ENCODE measurements at regions not wholly inside any gene's neighbourhood (a gene's known extent, or its start where the extent isn't known, plus 50 kb on each side); places are given as distances from the start of the nearest gene placed in this dataset.
A peak's percentile ranks its signal among the peaks of the same experiment; 100 is the strongest.
"Not testable (repeated sequence)": the region's sequence is repeated elsewhere in the genome, so short reads cannot be mapped to it uniquely, and the experiment has no call there.

GRCh38 chr14:22184157-22184829, 404.7 kb downstream of the DAD1 start:
- no peak for DNase-seq (ENCODE audit: low read depth, low spot score)
- peak overlapping the region; percentile 32 for H3K27ac ChIP-seq

DNA sequence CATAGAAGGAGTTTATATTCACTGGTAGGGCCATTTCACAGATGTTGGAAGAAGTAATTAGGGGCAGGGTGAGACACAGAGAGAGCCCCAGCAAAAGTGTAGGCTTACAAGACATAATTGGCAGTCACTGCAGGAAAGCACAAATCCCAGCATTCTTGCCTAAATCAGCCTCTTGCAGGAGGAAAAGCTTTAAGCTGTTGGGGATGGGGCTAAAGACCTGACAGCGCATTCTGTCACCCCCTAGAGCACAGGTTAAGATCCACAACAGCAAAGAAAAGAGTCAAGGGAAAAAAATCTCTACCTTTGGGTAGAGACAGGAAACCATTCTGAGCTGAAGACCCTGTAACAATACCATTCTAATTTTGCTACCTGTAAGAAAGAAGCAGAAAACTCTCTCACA, 409.0 kb downstream of the DAD1 start:
- no peak for DNase-seq (ENCODE audit: low read depth, low spot score)
- H3K27ac ChIP-seq: no peak overlapping the region

DNA sequence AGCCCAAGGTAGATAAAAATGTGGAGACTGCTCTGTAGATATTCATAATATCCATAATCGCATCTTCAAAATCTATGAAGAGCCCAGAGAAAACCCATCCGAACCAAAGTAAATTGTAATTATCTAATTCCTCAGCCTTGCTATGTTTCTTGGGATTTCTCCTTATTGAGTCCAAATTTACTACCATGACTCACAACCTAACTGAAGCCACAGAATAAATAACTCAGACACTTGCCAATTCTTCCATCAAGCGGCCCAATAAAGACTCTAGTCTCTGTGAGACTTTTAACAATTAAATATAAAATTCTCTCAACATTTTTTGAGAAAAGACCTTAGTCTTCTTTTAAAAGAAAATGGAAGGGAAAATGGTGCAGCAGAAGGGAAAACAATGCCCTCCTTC, 409.8 kb downstream of the DAD1 start:
- no peak overlapping the region for H3K27ac ChIP-seq
- DNase-seq (ENCODE audit: low read depth, low spot score): no peak

DNA sequence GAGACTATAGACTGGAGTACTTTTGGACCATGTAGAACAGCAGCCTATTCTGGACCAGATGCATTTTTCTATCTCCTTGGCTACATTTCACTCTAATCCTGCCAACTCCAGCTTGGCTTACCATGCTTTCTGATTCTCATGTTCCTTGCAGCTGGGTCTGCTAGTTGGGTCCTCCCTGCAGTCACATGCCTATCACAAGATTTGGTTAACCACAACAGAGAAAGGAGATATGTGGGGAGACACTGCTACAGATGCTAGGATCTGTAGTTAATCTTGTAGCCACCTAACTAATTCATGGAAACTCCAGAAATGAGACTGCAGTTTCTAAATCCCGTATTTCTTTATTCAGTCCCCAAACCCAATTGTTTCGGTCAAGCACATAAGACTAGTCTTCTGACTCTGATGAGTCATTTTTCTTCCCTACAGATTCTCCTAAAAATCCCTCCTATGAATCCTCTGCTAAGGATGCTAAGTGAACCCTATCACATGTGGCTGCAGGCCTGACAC, 410.6 kb downstream of the DAD1 start:
- H3K27ac ChIP-seq: no peak overlapping the region
- no peak for DNase-seq (ENCODE audit: low read depth, low spot score)

DNA sequence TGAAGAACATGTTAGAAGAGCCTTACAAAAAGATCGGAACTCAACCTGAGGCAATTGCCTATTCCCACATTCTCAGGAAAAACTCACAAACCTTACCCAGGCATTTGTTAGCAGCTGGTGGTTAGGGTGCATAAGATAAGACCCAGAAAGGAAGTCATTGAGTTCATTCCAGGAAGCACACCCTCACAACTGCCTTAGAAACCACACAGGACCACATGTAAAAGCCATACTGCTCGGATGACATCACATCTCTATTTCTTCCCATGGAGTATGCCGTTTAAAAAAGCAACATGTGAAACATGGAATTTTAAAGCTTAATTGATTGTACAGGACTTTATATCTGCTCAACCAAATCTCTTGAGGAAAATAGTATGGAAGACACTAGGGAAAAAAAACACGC, 411.2 kb downstream of the DAD1 start:
- no peak overlapping the region for H3K27ac ChIP-seq
- DNase-seq (ENCODE audit: low read depth, low spot score): no peak

GRCh38 chr14:22176957-22177356, 412.1 kb downstream of the DAD1 start:
- no peak for DNase-seq (ENCODE audit: low read depth, low spot score)
- no peak overlapping the region for H3K27ac ChIP-seq

DNA sequence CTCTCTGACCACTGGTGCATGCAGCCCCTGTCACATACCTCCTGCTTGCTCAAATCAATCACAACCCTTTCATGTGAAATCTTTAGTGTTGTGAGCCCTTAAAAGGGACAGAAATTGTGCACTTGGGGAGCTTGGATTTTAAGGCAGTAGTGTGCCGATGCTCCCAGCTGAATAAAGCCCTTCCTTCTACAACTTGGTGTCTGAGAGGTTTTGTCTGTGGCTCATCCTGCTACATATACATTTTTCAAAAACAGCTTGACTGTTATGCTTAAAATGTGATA, 413.8 kb downstream of the DAD1 start:
- not testable (repeated sequence) for DNase-seq (ENCODE audit: low read depth, low spot score)

GRCh38 chr14:22174412-22175277, 414.4 kb downstream of the DAD1 start:
- H3K27ac ChIP-seq: peak overlapping the region; percentile 60
- no peak for DNase-seq (ENCODE audit: low read depth, low spot score)

More for the DNA sequence above, 413.8 kb downstream of the DAD1 start:
- H3K27ac ChIP-seq: peak overlapping the region; percentile 60

GRCh38 chr14:22168092-22168955, 420.7 kb downstream of the DAD1 start:
- H3K27ac ChIP-seq: no peak overlapping the region
- DNase-seq (ENCODE audit: low read depth, low spot score): no peak

GRCh38 chr14:22164616-22165015, 424.4 kb downstream of the DAD1 start:
- DNase-seq (ENCODE audit: low read depth, low spot score): no peak
- no peak overlapping the region for H3K27ac ChIP-seq

DNA sequence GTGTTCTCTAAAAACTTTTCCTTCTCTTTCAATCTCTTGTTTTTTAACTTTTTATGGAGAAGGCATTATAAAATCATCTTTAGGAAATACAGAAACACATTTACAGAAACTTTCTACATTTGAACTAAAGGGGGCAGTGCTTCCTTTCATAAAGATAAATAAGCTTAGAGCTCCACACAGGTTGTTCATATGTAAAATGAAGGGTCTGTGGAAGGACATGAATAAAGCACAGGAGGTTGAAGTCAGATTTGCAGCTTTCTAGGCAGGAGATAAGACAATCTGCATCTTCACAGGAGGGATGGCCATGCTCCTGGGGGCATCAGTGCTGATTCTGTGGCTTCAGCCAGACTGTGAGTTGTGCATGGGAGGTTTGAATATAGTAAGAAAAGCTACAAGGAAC, 426.0 kb downstream of the DAD1 start:
- H3K27ac ChIP-seq: no peak overlapping the region
- DNase-seq (ENCODE audit: low read depth, low spot score): no peak

GRCh38 chr14:22159957-22160356, 429.1 kb downstream of the DAD1 start:
- H3K27ac ChIP-seq: peak overlapping the region; percentile 88
- no peak for DNase-seq (ENCODE audit: low read depth, low spot score)

DNA sequence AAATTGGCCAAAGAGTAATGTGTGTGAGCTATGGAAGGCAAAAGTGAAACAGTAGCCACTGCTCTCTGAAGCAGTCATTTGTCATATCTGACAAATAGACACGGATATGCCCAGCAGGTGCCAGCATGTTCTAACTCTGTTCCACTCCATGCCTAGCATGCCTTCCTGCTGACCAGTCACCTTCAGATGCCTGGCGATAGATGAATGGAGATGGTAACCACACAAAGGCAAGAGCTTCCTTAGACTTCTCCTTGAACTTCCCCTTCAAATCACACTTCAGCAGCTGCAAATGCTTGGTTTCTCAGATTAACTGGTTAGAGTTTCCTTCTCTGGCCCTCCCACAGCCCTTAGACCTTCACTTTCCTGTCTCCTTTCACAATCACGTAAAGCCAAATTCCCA, 429.9 kb downstream of the DAD1 start:
- H3K27ac ChIP-seq: peak overlapping the region; percentile 88
- peak; percentile 89 for DNase-seq (ENCODE audit: low read depth, low spot score)

GRCh38 chr14:22158560-22158959, 430.5 kb downstream of the DAD1 start:
- H3K27ac ChIP-seq: peak overlapping the region; percentile 88

DNA sequence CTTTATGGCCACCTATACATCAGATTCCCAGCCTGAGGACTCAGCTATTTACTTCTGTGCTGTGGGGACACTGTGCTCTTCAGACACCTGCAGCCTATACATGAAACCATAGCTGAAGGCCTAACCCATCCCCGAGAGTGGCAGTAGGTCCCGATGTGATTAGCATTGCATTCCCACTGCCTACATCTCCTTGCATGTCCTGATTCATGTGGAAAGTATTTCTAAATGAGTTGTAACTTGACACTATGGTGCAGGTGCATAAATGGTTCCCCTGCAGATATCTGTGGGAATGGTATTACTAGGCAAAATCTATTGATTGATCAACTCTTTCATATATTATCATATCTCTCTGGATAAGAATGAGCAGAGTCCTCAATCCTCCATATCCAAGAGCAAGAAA, 433.5 kb downstream of the DAD1 start:
- H3K27ac ChIP-seq: no peak overlapping the region
- no peak for DNase-seq (ENCODE audit: low read depth, low spot score)

More at GRCh38 chr14:22158560-22158959, 430.5 kb downstream of the DAD1 start:
- DNase-seq (ENCODE audit: low read depth, low spot score): no peak

- H3K27ac ChIP-seq: no peak overlapping the region
- no peak for DNase-seq (ENCODE audit: low read depth, low spot score)
Measured at GRCh38 chr14:22152903-22153302, 436.1 kb downstream of the DAD1 start.

- no peak overlapping the region for H3K27ac ChIP-seq
- no peak for DNase-seq (ENCODE audit: low read depth, low spot score)
Measured at GRCh38 chr14:22152161-22152870, 436.7 kb downstream of the DAD1 start.

DNA sequence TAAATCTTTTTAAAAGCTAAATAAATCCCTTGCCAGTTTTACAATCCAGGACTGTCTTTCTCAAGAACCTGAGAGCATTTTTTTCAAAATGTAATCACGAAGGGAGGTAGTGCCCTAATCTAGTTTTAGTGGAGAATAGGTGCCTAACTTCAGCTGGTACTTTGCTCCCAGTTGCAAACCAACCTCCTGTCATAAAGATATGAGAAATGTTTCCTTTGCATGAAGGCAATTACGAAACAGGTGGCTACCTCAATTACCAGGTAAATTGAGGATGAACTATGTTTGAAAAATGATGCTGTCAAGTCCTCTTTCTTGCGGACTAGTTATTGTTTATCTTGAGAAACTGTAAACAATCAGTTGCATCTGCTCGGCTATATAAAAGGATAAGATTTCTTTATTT, 437.9 kb downstream of the DAD1 start:
- DNase-seq (ENCODE audit: low read depth, low spot score): no peak
- no peak overlapping the region for H3K27ac ChIP-seq

DNA sequence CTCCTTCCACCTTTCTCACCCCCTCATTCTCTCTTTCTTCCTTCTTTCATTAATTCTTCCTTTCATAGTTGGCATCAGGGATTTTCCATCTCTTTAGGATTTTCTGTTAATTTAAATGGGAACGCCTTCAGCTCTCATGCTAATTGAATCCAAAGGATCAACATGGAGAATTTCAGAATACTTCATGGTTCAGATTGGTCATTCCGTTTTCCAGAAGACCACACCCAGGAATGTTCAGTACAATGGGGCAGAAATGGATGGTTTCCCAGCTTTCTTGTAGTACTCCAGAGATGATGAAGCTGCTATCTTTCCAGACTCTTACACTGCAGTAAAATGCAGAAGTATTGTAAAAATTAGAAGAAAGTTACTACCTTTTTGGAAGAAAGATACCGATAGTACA, 440.0 kb downstream of the DAD1 start:
- no peak overlapping the region for H3K27ac ChIP-seq
- no peak for DNase-seq (ENCODE audit: low read depth, low spot score)

GRCh38 chr14:22147716-22148115, 441.3 kb downstream of the DAD1 start:
- no peak overlapping the region for H3K27ac ChIP-seq
- DNase-seq (ENCODE audit: low read depth, low spot score): no peak
